ENCODE measurements at regions not wholly inside any gene's neighbourhood (a gene's known extent, or its start where the extent isn't known, plus 50 kb on each side); places are given as distances from the start of the nearest gene placed in this dataset.

DNA sequence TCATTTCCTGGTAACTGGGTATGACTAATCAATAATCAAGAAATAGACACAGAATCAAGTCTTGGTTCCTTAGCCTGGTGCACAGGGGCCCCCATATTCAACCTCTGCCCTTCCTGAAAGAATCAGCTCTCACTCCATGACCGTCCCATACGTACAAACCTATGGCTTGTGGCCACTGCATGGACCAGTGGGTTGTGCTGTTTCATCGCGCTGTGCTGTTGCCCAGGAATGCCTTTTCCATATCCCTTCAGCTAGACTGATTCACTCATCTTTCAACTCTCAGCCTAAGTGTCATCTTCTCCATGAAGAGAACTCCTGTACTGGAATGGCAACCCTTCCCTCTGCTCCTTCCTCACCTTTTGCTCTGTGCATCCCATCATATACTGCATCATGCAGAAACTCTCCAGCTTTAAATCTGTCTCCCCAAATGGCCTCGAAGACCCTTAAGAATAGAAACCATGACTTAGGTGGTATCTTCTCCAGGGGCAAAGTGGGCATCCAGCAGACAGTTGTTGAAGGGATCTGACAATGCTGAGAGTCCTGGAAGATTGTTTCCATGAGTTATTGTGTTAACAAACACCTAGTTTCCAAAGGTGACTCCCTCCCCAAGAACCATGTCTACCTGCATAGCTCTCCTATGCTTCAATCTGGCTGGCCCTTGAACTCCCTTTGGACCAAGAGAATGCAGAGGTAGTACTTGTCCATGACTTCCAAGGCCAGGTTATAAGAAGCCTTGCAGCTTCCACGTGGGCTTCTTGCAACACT lies 180.8 kb downstream of the ACTL7B start:
- no peak for DNase-seq

- no peak for DNase-seq
Observed at GRCh38 chr9:108673386-108673785, 182.4 kb downstream of the ACTL7B start.

DNA sequence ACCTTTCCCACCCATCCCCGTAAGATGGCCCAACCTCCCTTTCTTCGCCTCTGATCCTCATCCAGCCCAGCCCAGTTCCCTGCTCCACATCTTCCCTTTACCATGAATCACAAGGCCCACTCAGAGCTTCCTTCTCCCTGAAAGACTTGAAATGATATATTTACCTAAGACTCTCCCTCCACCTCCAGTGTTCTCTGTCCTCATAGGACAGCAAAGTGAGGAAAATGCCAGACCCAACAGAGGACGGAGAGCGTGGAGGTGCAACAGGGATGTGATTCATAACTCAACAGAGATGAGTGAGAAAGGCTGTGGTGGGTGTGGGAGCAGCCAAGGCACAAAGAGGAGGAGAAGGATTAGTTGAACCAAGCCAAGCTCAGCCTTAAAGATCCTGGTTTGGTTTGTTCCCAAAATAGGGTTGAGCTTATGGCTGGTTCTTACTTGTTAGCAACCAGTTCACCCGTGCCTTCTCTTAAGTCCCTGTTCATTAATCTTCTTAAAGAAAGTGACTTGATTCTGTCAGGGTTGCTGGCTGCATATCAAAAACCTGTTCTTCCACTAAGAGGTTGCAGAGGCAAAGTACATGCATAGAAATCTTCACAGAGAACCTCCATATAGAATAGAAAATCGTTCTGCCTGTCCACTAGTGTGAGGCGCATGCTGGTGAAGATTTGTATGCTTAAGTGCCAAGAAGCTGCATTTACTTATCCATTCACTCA lies 183.2 kb downstream of the ACTL7B start:
- DNase-seq: no peak

DNA sequence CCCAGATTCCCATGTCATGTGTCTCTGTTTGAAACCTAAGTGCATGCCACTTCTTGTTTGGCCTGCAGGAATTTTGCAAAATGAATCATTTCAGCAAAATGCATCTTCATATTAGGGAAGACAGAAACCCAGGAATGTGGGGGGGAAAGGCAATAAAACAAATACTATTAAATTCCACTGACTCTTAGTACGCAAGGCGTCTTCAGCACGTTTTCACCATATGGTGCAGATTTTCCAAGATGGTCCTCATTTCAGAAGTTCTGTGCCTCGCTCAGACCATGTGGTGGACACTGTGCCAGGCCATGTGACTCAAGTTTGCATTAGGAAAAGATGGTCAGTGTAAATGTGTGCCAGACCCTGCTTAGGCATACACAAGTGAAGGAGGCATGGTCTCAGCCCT lies 184.0 kb downstream of the ACTL7B start:
- no peak for DNase-seq

GRCh38 chr9:108671176-108671575 lies 184.6 kb downstream of the ACTL7B start:
- no peak for DNase-seq

- no peak for DNase-seq
Observed at GRCh38 chr9:108668938-108669335, 186.8 kb downstream of the ACTL7B start.

GRCh38 chr9:108668191-108668937 lies 187.4 kb downstream of the ACTL7B start:
- no peak for DNase-seq

- DNase-seq: no peak
Observed at GRCh38 chr9:108666240-108666784, 189.5 kb downstream of the ACTL7B start.

- no peak for DNase-seq
Observed at GRCh38 chr9:108665521-108666239, 190.1 kb downstream of the ACTL7B start.

DNA sequence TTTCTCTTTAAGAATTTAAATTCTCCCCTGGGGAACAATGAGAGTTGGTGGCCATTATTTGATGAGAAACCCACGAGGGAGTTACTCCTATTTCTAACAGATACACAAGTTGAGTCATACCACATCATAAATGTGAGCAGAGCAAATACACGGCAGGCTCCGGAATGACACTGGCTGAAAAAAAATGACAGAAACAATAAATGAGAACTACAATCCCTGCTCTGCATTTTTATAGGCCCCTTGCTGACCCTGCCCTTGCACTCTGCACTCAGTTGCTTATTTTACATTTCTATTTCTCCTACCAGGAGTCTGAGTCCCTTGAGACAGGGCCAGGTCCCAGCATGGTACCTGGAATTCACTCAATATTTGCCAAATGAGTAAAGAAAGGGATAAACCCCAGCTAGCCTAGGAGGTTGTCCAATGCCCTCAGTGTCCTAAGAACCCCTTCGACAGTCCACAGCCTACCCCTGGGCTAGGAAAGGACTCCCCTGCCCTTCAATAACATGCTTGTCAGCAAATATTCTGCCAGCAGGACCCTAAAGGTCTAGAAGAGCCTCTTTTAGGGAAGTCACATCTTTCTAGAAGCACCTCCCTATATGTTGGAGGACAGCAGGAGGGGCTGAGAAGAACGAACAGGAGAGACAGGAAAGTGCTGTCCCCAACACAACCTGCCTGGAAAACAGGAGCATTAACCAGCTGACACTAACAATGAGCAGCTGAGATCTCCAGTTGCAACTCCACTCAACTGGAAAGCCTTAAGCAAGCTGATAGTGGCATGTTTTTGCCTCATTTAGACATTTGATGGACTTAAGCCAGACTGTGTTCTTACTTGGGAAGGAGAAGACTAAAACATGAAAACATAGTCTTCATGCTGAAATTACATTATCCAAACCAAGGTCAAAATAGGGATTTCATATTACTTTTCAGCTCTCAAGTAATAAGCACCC lies 191.2 kb downstream of the ACTL7B start:
- no peak for DNase-seq

DNA sequence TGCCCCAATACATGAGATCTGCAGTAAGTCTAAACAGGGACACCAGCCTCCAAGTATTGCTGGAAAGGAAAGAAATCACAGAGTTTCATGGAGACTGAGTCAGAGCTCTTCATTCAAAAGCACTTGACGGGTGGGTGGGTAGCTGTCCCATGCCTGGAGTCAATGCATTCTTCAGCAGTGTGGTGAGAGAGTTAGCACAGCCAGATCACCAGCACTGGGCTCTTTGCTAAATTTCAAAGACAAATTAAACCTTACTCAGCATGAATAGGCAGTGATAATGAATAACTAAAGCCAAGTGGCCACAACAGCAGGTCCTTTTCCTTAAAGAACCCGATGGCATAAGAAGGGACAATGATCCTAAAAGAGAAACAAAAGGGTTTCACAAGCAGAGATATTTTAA lies 192.4 kb downstream of the ACTL7B start:
- no peak for DNase-seq

- no peak for DNase-seq
Observed at GRCh38 chr9:108662956-108663355, 192.8 kb downstream of the ACTL7B start.

DNA sequence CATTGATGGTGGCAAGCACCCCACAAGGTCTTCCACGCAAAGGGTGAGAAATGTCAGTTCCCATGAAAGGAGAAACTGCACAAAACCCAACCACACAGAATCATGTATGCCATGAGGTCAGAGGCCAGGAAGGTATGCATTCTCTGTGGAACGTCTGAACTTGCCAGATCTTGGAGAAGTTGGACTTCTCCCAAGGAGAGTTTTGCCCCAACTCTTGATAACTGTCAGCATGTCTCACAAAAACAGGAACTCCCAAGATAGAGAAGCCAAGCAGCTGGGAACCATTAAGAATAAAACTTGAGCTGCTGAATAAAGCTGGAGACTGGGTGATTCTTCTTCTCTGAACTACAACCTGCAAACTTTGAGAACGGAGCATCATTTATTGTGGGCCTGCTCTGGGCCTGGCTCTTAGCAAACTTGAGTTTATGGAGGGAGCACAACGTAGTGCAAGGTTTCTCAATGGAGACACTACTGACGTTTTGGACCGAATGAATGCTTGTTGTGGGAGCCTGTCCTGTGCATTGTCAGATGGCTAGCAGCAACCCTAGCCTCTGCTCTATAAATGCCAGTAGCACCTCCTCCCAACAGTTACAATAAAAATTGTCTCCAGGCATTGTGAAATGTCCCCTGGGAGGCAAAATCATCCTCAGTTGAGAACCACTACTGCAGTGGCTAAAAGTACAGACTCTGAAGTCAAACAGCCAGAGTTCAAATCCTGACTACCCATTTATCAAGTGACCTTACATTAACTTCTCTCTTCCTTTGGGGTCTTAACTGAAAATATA lies 193.5 kb downstream of the ACTL7B start:
- no peak for DNase-seq

DNA sequence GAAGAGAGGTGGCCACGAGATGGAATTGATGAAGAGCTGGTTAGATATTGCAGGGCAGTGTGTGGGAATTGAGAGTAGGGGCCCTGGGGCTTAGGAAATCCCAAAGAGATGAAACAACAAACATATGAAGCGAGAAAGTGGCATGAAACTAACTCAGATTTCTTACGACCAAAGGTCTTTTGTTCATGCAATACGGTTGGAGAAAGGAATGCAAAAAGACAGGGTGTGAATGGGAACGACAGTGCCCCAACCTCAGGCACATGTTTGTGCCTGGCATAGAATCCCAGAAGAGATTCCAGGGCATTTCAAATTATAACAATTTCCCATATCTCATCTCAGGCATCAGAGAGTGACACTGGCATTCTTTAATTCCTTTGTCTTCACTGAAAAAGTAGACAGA lies 199.2 kb downstream of the ACTL7B start:
- no peak for DNase-seq

GRCh38 chr9:108655818-108656217 lies 200.0 kb downstream of the ACTL7B start:
- DNase-seq: no peak

- no peak for DNase-seq
Observed at GRCh38 chr9:108654566-108654965, 201.2 kb downstream of the ACTL7B start.

DNA sequence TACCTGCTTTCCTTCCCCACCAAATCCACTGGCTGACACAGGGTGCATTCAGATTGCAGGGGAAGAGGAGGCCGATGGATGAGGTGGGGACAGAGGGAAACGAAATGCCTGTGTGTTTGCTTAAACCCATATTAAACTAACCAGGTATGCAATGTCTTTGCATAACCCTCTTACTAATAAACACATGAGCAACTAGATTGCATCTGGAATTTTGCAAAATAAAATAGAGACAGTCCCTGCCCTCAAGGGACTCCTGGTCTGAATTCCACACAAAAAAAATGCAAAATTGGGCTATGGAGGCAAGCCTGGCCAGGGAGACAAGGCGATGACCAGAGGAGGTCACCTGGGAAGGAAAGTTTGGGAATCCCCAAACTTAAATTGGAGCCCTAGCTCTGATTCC lies 202.9 kb downstream of the ACTL7B start:
- DNase-seq: no peak

GRCh38 chr9:108650826-108651225 lies 205.0 kb downstream of the ACTL7B start:
- no peak for DNase-seq

DNA sequence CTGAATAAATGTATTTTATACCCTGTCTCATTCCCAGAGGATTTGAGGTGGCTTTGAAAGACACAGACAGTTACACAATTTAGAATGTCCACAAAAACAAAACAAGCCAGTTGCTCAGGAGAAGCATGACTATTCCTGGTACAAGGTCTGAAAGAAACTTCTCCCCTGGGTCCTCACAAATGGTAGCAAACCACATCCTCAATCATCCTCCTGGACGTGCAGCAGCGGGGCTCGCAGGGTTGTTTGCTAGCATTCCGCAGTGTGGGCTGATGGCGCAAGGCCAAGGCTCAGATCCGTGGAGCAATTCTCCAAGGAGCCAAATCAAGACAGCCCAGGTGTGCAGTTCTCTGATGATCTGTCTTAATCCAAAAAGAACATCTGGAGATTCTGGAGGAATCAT lies 210.3 kb downstream of the ACTL7B start:
- DNase-seq: no peak

DNA sequence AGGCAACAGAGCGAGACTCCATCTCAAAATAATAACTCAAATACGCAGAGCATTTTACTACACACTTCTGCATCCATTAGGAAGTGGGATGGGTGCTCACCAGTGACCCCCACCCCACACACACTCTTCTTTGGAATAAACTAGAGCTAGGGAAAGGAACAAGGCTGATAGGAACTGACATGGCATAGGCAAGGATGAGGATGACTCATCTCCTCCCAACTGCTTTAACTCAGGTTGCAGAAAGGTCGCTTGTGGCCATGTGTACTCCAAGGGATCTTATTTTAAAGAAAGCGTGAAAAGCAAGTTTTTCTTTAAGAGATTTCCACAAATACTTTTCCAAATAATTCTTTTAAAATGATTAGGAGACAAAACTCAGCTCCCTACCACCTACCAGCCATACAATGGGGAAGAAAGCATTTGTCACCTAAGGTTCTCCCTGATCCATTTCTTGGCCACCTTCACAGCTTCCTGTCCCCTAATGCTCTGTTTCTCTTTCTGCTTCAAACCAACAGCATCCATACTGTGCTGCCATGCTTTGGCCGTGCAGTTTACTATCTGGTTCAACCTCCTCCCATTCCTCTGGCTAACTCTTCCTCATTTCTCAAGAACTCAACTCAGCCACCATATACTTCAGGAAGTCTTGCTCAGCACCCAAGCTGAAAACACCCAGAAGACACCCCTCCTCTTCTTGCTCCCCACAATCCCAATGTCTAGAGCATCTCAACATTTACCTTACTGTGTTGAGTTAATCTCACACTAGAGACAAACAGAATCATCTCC lies 211.9 kb downstream of the ACTL7B start:
- no peak for DNase-seq
